ENCODE measurements at regions not wholly inside any gene's neighbourhood (a gene's known extent, or its start where the extent isn't known, plus 50 kb on each side); places are given as distances from the start of the nearest gene placed in this dataset.
"Not testable (repeated sequence)": the region's sequence is repeated elsewhere in the genome, so short reads cannot be mapped to it uniquely, and the experiment has no call there.

DNA sequence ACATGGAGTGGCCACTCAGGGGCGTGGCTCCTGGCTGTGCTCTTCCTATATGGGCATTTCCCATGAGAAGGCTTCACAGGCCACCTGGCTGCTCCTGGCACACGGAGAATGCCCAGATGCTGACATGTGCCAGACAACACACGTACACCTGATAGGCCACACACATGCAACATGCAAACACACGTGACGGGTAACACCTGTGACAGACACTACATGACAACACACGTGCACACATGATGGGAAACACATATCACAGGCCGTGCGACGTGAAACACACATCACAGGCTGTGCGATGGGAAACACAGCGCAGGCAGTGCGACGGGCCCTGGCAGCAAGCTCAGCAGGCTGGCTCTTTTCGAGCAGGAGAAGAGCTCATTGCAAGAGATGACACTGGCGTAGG is 94.3 kb upstream of the HMX1 start:
- not testable (repeated sequence) for DNase-seq

DNA sequence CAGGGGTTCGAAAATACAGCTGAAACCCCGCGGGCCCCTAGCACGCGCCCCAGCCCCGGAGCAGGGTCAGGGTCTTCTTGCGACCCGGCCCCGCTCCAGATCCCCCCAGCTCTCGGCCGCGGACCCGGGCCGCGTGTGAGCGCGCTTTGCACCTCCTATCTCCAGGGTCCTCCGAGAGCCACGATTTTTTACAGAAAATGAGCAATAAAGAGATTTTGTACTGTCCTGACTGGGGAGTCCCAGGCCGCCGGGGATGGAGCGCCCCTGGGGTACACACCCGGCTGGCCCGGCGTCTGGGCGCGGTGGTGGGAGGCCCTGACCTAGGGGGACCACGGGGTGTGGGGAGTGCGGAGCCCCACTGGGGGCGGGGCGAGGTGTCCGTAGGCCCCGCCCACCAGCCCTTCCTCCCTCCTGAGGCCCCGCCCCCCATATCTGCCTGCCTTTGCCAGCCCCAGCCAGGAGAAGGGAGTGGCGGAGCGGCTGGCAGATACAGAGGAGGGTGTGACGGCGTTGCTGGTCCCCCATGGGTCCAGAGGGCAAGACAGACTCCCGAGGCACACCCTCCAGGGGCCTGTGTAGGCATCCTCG is 92.7 kb upstream of the HMX1 start:
- DNase-seq = not testable (repeated sequence)

DNA sequence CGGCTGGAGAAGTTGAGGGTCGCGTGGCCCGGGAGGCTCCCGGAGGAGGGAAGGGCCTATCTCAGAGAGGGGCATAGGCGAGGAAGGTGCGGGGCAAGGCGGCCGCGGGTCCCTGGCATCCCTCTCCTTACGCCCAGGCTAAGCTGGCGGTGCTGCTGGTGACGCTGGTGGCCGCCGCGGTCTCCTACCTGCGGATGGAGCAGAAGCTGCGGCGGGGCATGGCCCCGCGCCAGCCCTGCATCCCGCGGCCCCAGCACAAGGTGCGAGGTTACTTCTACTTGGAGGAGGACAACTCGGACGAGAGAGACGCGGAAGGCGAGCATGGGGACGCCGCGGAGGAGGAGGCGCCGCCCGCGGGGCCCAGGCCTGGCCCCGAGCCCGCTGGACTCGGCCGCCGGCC is 91.9 kb upstream of the HMX1 start:
- DNase-seq = not testable (repeated sequence)

DNA sequence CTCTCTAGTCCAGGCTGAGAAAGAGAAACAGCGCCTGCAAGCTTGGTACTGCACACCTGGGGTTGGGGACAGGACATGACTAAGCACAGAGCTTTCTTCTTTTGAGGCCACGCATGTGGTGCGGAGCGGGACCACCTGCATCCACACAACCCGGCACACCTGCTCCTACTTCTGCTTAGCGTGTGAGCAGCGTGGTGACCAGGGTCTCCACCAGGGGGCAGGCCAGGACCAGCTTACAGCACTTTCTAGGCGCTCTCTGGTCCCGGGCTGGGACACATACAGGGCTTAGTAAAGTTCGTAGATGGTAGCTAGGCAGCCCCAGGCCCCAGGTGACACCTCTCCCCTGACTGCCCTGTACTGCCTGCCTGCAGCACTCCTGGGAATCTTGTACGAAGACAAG is 89.7 kb upstream of the HMX1 start:
- not testable (repeated sequence) for DNase-seq

DNA sequence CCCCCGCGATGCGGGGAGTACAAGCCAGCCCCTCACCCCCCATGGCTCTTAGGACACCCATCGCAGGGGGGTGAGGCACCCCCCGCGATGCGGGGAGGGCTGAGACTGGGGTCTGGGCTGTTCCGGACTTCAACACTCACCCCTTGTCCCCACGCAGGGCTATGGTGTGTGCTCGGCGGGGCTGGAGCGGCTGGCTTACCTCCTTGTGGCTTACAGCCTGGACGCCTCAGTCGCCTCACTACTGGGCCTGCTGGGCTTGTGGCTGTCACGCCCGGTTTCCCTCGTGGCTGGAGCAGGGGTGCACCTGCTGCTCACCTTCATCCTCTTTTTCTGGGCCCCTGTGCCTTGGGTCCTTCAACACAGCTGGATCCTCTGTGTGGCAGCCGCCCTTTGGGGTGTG is 87.8 kb upstream of the HMX1 start:
- DNase-seq = not testable (repeated sequence)

DNA sequence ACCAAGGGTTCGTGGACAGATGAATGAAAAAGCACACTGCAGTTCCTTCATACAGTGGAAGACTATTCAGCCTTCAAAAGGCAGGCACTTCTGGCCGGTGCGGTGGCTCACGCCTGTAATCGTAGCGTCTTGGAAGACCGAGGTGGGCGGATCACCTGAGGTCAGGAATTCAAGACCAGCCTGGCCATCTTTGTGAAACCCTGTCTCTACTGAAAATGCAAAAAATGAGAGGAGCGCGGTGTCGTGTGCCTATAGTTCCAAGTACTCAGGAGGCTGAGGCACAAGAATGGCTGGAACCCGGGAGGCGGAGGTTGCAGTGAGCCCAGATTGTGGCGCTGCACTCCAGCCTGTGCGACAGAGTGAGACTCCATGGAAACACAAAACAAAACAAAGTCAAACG is 82.4 kb upstream of the HMX1 start:
- not testable (repeated sequence) for DNase-seq

DNA sequence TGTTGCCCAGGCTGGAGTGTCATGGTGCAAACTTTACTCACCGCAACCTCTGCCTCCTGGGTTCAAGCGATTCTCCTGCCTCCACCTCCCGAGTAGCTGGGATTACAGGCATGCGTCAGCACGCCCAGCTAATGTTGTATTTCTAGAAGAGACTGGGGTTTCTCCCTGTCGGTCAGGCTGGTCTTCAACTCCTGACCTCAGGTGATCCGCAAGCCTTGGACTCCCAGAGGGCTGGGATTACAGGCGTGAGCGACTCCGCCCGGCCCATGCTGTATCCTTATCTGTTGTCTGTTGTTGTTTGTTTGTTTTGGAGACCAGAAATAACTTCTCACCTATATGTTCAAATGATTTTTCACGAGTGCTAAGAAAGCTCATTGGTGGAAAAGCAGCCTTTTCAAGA is 81.2 kb upstream of the HMX1 start:
- not testable (repeated sequence) for DNase-seq

DNA sequence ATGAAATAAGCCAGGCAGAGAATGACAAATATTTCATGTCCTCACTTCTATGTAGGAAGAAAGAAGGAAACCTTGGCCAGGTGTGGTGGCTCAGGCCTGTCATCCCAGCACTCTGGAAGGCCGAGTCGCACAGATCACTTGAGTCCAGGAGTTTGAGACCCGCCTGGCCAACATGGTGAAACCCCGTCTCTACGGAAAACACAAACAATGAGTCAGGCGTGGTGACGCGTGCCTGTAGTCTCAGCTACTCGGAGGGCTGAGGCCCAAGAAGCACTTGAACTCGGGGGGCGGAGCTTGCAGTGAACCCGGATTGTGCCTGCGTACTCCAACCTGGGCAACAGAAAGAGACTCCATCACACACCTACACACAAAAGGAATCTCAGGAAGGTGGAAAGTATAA is 80.5 kb upstream of the HMX1 start:
- not testable (repeated sequence) for DNase-seq

DNA sequence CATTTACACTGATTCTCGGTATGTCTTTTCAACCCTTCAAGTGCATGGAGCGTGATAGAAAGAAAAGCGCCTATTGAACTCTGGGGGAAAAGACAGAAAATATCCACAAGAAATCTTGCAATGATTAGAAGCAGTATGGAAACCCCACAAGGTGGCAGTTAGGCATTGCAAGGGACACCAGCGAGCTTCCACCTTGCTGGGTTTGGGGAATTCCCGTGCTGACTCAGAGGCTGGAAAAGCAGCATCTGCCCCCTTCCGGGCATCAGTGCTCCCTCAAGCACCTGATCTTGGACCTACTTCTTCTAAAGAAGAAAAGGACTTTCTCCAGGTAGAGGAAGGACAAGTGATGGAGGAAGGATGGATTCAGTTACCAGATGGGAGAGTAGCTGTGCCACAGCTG is 73.9 kb upstream of the HMX1 start:
- not testable (repeated sequence) for DNase-seq

DNA sequence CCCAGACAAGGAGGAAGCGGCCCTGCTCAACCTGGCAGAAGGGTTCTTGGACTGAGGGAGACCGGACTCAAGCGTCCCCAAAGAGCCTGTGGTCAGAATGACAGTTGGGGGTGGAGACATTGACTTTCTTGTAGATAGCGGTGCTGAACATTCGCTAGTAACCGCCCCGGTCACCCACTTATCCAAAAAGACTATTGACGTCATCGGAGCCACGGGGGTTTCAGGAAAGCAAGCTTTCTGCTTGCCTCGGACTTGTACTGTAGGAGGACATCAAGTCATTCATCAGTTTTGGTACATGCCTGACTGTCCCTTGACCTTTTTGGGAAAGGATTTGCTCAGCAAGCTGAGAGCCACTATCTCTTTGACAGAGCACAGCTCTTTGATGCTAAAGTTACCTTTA is 71.7 kb upstream of the HMX1 start:
- not testable (repeated sequence) for DNase-seq

DNA sequence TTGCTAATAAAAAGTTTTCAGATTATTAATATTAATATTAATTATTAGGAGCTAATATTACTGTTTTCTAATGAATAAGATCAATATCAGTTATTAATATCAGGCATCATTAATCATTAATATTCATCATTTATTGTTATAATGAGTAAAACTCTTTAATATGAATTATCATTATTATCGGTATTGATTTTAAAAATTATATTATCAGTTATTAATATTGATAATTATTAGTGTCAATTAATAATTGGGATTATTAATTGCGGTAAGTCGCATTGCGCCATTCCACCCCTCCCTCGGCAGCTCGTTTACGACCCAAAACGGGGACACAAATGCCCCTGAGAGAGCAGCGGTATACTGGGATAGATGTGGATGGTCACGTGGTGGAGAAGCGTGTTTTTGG is 70.4 kb upstream of the HMX1 start:
- DNase-seq = not testable (repeated sequence)

DNA sequence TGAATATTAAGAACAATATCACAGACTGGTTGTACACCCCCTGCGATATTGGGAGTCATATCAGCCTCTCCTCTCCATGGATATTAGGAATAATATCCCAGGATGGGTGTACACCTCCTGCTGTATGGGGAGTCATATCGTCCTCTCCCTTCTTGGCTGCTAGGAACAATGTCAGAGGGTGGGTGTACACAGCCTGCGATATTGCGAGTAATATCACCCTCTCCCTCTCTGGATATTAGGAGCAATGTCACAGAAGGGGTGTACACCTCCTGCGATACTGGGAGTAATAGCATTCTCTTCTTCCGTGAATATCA is 69.8 kb upstream of the HMX1 start:
- DNase-seq = not testable (repeated sequence)

DNA sequence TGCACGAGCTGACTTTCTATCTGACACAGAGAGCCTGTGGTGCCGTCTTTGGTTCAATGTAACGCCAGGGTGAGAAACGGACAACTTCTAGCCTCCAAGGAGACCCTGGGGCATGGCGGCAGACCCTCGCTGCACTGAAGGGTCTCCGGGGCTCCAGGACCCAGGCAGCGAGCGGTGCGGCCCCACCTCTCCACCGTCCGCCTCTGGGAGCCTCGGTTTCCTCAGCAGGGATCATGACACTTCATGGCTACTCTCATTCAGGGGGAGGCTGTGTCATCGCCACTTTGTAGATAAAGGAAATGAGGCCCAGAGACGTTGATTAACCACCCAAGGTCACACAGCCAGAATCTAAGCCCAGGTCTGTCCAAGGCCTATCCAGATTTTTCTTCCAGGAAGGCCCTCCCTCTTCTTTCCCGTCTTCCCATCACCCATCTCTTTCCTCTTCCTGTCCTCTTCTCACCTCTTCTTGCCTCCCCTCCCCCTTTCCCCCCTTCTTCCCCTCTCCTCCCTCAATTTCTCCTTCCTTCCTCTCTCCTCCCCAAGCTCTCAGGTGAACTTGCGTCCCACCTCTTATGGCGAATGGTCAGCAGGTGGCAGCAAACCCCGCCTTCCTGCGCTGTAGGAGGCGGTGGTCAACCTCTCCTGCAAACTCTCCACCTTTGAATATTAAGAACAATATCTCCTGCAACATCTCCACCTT is 69.3 kb upstream of the HMX1 start:
- DNase-seq = no peak

DNA sequence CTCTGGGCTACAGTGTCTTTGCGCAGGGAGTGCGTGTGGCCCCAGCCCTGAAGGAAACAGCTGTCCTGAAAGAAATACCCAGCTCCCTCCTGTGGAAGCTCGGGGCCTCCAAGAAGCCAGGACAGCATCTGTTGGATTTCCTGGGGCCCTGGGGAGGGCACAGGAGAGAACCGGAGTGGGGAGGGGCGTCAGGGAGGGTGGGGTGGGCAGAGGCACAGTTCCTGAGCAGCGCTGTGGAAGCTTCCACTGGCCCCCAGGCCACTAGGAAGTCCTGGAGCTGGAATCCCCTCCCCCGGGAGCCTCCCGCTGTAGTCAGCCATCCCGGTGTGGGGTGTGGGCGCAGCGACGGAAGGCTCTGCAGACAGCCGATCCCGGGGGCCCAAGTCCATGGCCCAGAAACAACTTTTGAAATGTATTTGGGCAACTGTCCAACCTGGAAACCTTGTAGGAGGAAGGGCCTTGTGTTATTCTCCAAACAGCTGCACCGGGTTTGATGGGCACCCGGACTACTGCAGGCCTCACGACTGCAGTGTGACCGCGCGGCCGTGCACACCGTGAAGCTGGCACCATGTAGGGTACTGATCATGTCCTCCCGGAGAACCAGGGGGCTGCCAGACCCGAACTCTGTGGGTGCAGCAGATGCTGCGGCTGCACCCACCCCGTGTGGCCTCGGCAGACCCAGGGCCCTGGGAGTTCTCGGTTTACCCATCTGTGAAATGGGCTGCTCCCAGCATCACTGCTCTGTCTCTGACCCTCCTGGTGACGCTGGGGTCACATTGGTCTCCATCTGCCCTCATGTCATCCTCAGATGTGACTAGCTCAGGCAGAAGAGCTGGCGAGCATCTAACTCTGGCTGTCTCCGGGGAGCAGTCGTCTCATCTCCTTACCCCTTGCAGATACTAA is 68.5 kb upstream of the HMX1 start:
- DNase-seq = no peak

DNA sequence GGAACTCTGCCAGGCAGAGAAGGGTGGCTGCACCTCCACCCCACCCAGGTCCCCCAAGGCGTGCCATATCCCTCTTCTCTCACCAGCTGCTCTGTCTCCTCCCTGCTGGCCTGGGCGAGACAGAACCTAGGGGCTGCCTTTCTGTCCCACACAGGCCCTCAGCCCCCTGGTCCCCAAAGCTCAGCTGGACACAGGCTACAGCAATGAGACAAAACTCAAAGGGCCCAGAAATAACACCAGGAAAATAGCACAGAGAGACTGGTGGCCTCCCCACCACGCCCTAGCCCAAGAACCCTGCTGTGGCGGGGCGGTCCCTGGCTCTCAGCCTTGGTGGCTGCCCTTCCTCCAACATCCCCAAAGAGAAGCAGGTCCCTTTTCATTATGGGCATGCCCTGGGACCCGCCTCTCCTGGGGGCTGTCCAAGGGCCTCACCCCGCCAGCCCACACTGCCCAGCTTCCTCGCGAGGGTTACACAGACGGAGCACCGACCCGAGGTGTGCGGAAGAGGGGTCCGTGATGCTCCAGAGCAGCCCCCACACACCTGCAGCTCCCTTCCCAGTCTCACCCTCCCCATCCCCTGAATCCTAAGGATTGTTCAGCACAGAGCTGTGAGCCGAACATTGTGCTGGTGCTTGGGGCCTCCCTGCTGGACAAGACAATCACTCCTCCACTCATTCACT is 67.7 kb upstream of the HMX1 start:
- no peak for DNase-seq

DNA sequence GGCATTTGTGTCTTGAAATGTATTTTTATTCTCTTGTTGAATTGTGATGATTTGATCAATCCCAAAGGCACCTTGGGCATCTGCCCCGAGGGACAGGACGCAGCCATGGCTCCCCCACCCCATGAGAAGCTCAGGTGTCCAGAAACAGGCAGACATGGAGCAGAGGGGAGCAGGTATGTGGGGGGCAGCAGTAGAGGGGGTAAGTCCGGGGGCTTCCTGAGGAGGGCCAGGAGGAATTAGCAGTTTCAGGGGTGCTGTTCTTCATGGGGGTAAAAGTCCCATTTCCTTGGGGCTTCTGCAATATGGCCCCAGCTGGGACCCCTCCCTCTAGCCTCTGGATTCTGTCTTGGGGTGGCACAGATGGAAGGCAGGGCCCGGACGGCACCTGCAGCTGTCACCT is 67.0 kb upstream of the HMX1 start:
- DNase-seq = no peak

DNA sequence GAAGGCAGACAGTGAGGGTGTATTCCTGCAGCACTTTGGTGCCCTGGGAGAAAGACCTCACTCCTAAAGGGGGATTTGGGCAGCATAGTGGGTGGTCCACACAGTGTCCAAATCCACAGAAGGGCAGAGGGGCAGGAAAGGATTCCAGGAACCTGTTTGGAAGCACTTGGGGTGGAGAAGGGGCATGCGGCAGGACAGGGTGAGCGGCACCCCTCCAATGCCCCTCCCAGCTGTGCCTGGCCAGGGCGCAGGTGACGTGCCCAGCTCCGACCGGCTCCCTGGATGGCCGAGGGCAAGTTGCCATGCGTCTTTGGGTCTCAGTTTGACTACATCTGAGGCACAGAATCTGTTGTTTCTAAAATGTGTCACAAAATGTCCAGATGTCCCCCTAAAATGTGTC is 66.5 kb upstream of the HMX1 start:
- no peak for DNase-seq

DNA sequence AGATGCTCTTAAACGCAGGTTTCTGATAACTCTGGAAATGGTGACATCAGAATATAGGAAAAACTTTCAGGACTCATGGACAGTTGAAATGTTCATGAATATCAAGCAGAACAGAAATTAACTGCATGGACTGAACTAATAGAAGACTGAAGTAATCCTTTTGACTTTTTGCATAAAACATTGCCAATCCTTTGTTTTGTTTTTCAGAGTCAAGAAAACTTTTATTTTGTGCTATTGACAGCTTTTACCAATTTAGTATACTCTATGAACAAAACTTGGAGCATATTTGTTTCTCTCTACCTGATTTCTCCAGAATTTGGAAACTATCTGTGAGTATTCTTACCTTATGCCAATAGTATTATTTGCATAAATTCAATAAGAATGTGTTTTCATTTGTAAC is 61.2 kb upstream of the HMX1 start:
- no peak for DNase-seq

DNA sequence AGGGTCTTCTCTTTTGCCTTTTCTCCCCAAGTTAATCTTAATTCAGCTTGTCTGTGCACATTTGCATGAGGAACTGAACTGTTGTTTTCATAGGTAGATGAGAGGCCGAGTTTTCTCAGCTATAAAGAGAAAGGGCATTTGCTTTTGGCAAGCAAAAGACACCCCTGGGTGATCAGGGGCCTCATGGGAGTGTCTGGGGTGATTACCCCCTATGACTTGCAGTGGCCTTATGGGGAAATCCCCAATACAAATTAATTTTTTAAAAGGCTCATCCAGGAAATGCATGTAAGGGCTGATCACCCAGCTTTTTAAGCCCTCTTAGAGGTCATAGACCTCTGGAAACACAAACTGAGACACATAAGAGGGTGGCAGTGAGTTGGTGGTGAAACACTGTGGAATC is 56.4 kb upstream of the HMX1 start:
- no peak for DNase-seq

DNA sequence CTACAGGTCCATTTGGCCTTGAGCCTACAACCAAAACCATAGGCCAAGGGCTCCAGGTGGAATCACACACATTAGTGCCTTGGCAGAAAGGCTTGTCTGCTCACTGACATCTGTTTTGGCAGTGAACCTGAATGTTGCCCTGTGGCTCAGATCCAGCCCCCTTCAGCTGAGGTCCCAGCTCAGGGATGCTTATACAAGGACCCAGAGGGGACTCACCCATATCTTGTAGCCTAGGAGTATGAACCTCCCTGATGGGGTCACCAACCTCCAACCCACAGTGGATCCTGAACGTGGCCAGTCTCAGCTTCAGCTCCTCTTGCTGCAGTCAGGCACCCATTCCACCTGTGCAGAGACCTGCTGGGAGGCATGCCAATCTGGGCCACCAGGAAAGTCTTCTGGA is 50.8 kb upstream of the HMX1 start:
- no peak for DNase-seq

DNA sequence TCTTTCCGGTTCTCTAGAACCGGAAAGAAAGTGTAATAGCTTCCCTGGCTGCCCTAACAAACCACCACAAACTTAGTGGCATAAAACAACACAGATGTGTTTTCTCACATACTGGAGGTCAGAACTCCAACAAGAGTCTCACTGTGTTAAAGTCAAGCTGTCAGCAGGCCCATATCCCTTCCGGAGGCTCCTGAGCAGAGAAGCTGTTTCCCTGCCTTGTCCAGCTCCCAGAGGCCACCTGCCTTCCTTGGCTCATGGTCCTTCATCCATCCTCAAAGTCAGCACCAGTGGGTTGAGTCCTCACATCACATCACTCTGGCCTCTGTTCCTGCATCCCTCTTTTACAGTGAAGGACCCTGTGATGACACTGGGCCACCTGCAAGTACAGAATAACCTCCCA is 49.8 kb upstream of the HMX1 start:
- DNase-seq = no peak

Measured in CD4-positive, alpha-beta T cell treated with Interleukin-21 for 1 hour (primary cell).